DMS53 treated with DMSO at 0.1 percent for 48 hours (cell line): ENCODE measurements at regions not wholly inside any gene's neighbourhood (a gene's known extent, or its start where the extent isn't known, plus 50 kb on each side); places are given as distances from the start of the nearest gene placed in this dataset.
A peak's percentile ranks its signal among the peaks of the same experiment; 100 is the strongest.

Experiments used
- DNase-seq: peaks from one replicate; lab custom pipeline; 2025; ENCODE audit not compliant: unreplicated experiment; lab: John Stamatoyannopoulos, UW

DNA sequence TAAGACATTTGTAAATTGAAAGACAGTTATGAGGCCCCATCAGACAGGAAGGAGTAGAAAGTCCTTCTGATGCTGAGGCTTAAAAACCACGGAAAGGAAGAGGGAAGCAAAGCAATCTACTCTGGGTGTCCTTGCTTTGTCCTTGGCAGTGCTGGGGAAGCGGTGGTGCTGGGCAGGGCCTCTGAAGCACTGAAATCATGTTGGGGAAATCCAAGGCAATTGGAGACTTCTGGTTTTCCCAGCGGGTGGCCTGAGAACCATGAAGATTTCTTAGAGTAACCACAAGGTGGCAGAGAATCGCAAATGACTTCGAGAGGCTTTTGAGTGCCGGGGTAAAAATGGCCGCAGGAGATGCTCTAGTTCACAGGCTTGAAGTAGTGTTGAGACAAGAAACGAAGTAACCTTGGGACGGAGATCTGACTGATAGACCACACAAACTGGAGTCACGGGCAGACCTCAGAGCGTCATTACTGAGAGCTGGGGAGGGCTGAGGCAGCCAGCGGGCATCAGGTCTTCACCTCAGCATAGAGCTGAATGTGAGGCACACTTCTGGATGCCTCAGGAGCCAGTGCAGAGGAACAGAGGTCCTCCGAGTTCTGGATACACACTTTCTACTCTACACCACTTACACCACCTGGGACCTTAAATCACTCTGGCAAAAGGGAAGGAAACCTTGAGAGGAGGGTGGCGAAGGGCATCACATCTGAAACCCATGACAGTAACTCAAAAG is 130.7 kb upstream of the GPRIN3 start:
- DNase-seq = peak; percentile 26

GRCh38 chr4:89434364-89434988 is 126.9 kb upstream of the GPRIN3 start:
- peak; percentile 16 for DNase-seq

GRCh38 chr4:89427782-89428181 is 120.2 kb upstream of the GPRIN3 start:
- DNase-seq = peak; percentile 63

- DNase-seq = no peak
These were observed 117.4 kb upstream of the GPRIN3 start for GRCh38 chr4:89425023-89425422.

DNA sequence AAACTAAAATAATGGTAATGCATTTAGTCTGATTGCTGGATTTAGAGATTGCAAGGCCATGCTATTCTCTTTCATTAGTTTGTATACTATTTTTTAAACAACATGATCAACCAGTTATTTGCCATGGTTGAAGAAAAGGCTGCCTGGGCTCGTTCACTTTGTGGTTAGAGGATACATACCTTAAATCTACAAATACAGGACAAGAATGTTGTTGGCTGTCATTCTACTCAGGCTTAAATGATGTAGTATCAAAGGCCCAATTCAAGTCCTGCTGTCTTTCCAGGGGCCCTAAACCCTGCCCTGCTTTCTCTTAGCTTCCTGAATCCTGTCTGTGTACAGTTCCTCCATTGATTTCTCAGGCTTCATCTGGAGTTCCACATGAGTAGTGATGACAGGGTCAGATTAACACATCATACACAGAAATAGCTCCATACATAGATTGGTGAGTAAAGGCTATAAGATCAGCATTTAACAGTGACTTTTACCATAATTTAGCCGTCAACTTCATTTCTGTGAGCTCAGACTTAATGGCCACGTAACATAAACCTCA is 114.9 kb upstream of the GPRIN3 start:
- DNase-seq = no peak

- DNase-seq = no peak
These were observed 112.9 kb upstream of the GPRIN3 start for GRCh38 chr4:89420507-89420906.

- DNase-seq = no peak
These were observed 111.6 kb upstream of the GPRIN3 start for GRCh38 chr4:89419111-89419695.

- DNase-seq = no peak
These were observed 109.4 kb upstream of the GPRIN3 start for GRCh38 chr4:89416960-89417359.

DNA sequence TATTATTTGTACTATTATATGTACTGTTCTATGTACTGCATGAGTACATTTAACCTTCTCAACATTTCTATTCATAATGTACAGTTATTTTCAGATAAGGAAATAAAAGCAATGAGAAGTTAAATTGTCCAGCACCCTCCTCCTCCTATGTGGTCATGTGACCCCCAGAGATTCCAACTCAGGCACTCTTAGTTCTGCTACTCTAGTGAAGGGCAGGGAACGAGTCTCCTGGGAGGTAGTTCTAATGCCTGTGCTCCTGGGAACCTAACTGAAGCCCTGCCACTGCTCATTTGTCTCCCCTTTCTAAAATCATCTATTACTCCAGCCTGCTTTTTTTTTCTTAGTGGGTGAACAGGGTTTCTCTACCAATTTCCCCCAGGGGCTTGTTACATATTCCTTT is 105.9 kb upstream of the GPRIN3 start:
- DNase-seq = no peak

DNA sequence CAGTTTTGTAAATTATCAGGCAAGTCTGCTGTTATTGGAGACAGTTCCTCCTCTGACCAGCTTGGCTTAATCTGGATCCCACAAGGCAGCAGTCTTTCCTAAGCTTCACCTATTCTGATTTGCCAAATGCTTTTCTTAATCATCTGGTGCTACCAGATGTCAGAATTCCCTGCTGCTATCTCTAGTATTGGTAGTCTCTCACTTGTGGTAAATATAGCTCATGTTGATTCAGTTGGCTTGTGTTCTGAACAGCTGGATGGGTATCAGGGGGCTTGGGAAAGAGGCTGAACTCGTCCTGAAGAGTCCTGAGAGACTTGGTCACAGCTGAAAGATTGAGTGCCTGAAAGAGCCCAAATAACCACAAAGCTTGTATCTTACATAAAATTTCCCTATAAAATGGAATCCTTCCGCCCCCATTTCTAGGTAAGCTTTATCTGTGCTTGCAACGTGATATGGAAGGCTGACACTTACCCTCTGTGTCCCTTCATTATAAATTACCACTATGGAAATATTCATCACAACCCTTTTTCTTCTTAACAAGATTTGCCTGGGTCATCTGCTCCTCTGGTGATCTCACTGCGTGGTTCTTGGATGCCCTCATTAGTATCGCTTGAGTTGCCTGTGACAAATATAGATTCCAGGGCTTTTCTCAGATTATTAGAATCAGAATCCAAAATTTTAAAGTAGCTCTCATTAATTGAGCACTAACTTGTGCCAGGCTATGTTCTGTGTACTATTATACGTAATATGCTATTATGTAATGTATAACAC is 104.1 kb upstream of the GPRIN3 start:
- no peak for DNase-seq

DNA sequence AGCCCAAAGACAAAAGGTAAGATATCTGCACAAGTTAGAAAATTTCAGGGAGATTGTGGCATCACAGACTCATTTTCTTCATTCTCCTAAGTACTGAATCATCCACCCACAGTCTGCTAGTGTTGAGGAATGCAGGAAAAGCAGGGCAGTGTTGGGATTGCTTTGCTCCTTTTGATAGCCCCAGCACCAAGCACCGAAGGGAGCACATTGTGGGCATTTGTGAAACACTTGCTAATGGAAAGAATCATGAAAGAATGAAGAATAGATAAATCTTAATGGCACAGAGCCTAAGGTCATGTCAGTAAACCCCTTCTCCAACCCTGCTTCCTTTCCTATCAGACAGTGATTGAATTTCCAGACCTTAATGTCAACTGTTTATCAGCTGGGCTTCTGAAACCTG is 103.1 kb upstream of the GPRIN3 start:
- DNase-seq = no peak

DNA sequence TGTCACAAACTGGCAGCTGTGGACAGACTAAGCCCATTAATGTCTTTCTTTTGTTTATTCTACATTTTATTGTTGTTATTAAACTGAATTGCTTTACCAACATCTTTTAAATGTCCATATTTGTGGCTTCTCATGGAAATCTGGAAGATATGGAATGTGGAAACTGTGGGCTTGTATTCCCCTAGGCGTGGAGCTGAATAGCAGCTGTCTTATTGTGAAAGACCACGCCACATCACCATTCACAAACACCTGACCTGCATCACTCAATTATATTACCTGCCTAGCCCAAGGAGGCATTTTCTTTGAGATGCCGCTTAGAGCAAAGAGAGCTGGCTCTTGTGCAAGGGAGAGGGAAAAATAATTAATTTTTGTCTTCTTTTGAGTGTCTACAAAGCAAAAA is 96.9 kb upstream of the GPRIN3 start:
- no peak for DNase-seq

GRCh38 chr4:89403826-89404225 is 96.2 kb upstream of the GPRIN3 start:
- DNase-seq = no peak

DNA sequence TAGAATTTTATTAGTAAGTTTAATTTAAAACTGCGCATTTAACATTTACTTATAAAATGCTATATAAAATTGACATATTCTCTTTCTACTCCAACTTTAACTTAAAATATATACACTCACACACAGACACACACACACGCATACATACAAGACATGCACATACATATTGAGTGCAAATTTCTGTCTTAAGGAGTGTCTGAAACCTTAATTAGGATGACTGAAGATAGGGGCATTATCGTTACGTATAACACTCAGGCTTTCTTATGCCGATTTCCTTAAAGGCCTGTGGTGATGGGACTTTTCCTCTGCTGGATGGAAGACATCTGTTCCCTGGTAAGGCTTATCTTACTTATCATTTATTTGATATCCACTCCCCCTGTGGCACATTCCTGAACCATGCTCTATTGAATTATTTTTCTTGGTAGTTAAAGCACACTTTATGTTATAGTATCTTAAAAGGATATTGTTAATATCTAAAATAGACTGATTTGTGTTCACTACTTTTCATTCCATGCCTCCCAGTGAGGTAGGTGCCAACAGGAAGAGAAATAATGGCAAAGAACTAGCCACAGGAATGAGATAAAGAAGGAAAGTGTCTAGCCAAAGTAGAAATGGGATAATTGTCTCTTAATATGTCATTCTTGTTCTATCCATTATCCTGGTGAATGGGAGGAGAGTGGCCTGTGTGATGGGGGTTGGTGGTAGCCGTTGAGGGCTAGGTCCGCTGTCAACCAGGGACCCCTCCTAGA is 92.9 kb upstream of the GPRIN3 start:
- DNase-seq = no peak

DNA sequence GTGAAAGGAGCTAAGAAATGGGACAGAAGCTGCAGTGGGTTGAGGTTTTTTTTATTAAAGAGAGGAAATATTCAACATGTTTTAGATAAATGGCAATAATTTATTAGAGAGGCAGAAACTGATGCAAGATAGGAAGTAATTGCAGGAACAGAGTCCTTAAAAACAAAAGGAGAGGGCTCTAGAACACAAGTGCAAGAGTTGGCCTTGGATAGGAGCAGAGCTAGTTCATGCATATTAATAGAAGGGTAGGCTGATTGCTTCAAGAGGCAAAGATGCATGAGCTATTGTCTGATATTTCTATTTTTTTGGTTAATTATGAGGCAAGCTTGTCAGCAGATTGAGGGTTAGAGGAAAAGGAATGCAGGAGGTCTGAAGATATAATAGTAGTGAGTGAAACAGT is 91.0 kb upstream of the GPRIN3 start:
- DNase-seq = no peak

GRCh38 chr4:89398146-89398545 is 90.5 kb upstream of the GPRIN3 start:
- DNase-seq = no peak

- DNase-seq = peak; percentile 6
These were observed 89.8 kb upstream of the GPRIN3 start for GRCh38 chr4:89397441-89397840.

- no peak for DNase-seq
These were observed 74.8 kb upstream of the GPRIN3 start for GRCh38 chr4:89382439-89382838.

- no peak for DNase-seq
These were observed 73.4 kb upstream of the GPRIN3 start for GRCh38 chr4:89380980-89381379.

GRCh38 chr4:89379511-89380044 is 72.0 kb upstream of the GPRIN3 start:
- no peak for DNase-seq

DNA sequence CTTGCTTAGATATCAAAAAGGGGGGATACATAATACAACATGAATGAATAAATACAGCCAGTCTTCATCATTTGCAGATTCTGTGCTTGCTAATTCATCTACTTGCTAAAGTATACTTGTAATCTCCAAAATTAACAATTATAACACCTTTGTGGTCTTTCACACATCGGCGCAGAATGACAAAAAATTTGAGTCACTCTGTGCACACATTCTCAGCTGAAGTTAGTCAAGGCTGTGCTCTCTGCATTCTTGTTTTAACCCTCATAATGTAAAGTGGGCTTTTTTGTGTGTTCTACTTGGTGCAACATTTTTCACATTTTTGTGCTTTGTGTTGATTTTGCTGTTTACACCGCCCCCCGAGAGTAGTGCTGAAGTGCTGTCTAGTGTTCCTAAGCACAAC is 65.8 kb upstream of the GPRIN3 start:
- no peak for DNase-seq
